Right cardiac atrium (tissue), 5 donors: ENCODE measurements at regions not wholly inside any gene's neighbourhood (a gene's known extent, or its start where the extent isn't known, plus 50 kb on each side); places are given as distances from the start of the nearest gene placed in this dataset.
"Not testable (repeated sequence)": the region's sequence is repeated elsewhere in the genome, so short reads cannot be mapped to it uniquely, and the experiment has no call there.

Experiments
- ATAC-seq, 2 donors: fragments of 200-7000 bp; cut with Tn5 transposase; one replicate each; pipeline versions ENCODE4 v1.8.0 to v1.9.1; 2020; ENCODE audit warnings: moderate library complexity in 2 of 2, mild to moderate bottlenecking in 1 of 2
- DNase-seq, 3 donors: peaks; one replicate each; pipeline ENCODE4 v3.0.0-alpha.2; 2020
- H3K27ac ChIP-seq: one replicate; pipeline ENCODE4 v1.5.1; 2013; ENCODE audit warnings: mild to moderate bottlenecking, low read length, control low read depth, moderate library complexity
- H3K27me3 ChIP-seq: one replicate; pipeline ENCODE4 v1.6.1; 2013; ENCODE audit not compliant: control insufficient read depth, insufficient read depth
- H3K4me1 ChIP-seq: one replicate; pipeline ENCODE4 v1.6.1; 2013; ENCODE audit warnings: low read length; ENCODE audit not compliant: control insufficient read depth, insufficient read depth
- H3K4me3 ChIP-seq: one replicate; pipeline ENCODE4 v1.5.1; 2013; ENCODE audit warnings: low read length, control low read depth
- H3K9me3 ChIP-seq: one replicate; pipeline ENCODE4 v1.6.1; 2013; ENCODE audit warnings: low read length; ENCODE audit not compliant: control insufficient read depth
- WGBS: extraction: QIAGEN DNeasy Blood & Tissue Kit; methylation state at CpG from one replicate; pipeline ENCODE4 v1.1.7; 2013; 5-methylcytosine and 5-hydroxymethylcytosine counted together
- intact Hi-C, 4 donors: fragments of 100-400 bp; cut with DNase I; formaldehyde crosslinking; loops; one replicate each; pipeline versions ENCODE4 v1.11.0 to v1.14.0; 2022 to 2023
- donor health status: healthy with polysubstance abuse.
- donor health status: DM: no; HTN: yes; CAD: no.
- donor health status: DM: no; HTN: no; CAD: no.
- donor health status: DM: no; HTN: yes; CAD: no; lungs with severe emphysema.
- donor health status: DM: yes; HTN: yes; CAD: no.

GRCh38 chrX:40971736-40972135 is 113.5 kb upstream of the USP9X start:
- no peak for ATAC-seq
- WGBS, result 77% methylated on average over 1 of the region's 1 CpG
- intact Hi-C loops, result no loop called here
- DNase-seq, result no peak
- no peaks in the 10 kb centered on the region for H3K4me1 ChIP-seq
- H3K4me3 ChIP-seq, result no peak overlapping the region
- H3K9me3 ChIP-seq, result no peaks in the 10 kb centered on the region
- H3K27me3 ChIP-seq, result no peaks in the 10 kb centered on the region
- H3K27ac ChIP-seq, result no peak overlapping the region

GRCh38 chrX:40973619-40974018 is 111.6 kb upstream of the USP9X start:
- 77% methylated on average over 3 of the region's 3 CpGs for WGBS
- H3K4me1 ChIP-seq, result no peaks in the 10 kb centered on the region
- H3K9me3 ChIP-seq, result no peaks in the 10 kb centered on the region
- ATAC-seq, result no peak
- H3K27me3 ChIP-seq, result no peaks in the 10 kb centered on the region
- no peak for DNase-seq
- H3K4me3 ChIP-seq, result no peak overlapping the region
- H3K27ac ChIP-seq, result no peak overlapping the region
- intact Hi-C loops, result no loop called here

- no peaks in the 10 kb centered on the region for H3K9me3 ChIP-seq
- no peak overlapping the region for H3K27ac ChIP-seq
- DNase-seq, result no peak
- no peak overlapping the region for H3K4me3 ChIP-seq
- intact Hi-C loops, result no loop called here
- 87% methylated on average over 3 of the region's 3 CpGs for WGBS
- no peaks in the 10 kb centered on the region for H3K27me3 ChIP-seq
- H3K4me1 ChIP-seq, result no peaks in the 10 kb centered on the region
- no peak for ATAC-seq
Observed at GRCh38 chrX:40975951-40976350, 109.3 kb upstream of the USP9X start.

- intact Hi-C loops, result no loop called here
- ATAC-seq (no peak), DNase-seq (no peak)
- WGBS, result 82% methylated on average over 1 of the region's 1 CpG
- H3K9me3 ChIP-seq, result no peaks in the 10 kb centered on the region
- no peak overlapping the region for H3K27ac ChIP-seq
- no peaks in the 10 kb centered on the region for H3K4me1 ChIP-seq
- H3K4me3 ChIP-seq, result no peak overlapping the region
- H3K27me3 ChIP-seq, result no peaks in the 10 kb centered on the region
Observed at GRCh38 chrX:40976981-40977380, 108.3 kb upstream of the USP9X start.

- WGBS, result 92% methylated on average over 4 of the region's 4 CpGs
Observed at GRCh38 chrX:40984962-40985361, 100.3 kb upstream of the USP9X start.

GRCh38 chrX:40987413-40987812 is 97.8 kb upstream of the USP9X start:
- Histone ChIP-seq H3K9me3 (no peaks in the 10 kb centered on the region), H3K4me1 (no peaks in the 10 kb centered on the region), H3K27ac (no peak overlapping the region), H3K4me3 (no peak overlapping the region), H3K27me3 (no peaks in the 10 kb centered on the region)
- DNase-seq, result no peak
- 83% methylated on average over 2 of the region's 2 CpGs for WGBS
- no peak for ATAC-seq
- intact Hi-C loops, result no loop called here

More at GRCh38 chrX:40984962-40985361, 100.3 kb upstream of the USP9X start:
- ATAC-seq (no peak), DNase-seq (no peak)
- Histone ChIP-seq H3K9me3 (no peaks in the 10 kb centered on the region), H3K4me1 (no peaks in the 10 kb centered on the region), H3K27me3 (no peaks in the 10 kb centered on the region), H3K4me3 (no peak overlapping the region), H3K27ac (no peak overlapping the region)
- intact Hi-C loops, result no loop called here

- Histone ChIP-seq H3K9me3 (no peaks in the 10 kb centered on the region), H3K4me3 (no peak overlapping the region), H3K4me1 (no peaks in the 10 kb centered on the region), H3K27me3 (no peaks in the 10 kb centered on the region), H3K27ac (no peak overlapping the region)
- intact Hi-C loops, result no loop called here
- 88% methylated on average over 3 of the region's 3 CpGs for WGBS
- ATAC-seq (no peak), DNase-seq (no peak)
Observed at GRCh38 chrX:40988100-40988499, 97.1 kb upstream of the USP9X start.

GRCh38 chrX:40993395-40993794 is 91.8 kb upstream of the USP9X start:
- 93% methylated on average over 2 of the region's 2 CpGs for WGBS
- H3K27me3 ChIP-seq, ATAC-seq, H3K4me1 ChIP-seq, H3K4me3 ChIP-seq, DNase-seq, H3K27ac ChIP-seq, H3K9me3 ChIP-seq, intact Hi-C loops: not testable (repeated sequence)

GRCh38 chrX:40996886-40997530 is 88.2 kb upstream of the USP9X start:
- DNase-seq (peak in 1 of 3 donors; percentile 21), ATAC-seq (peak; percentile 93 to 96)

GRCh38 chrX:40998123-40998522 is 87.1 kb upstream of the USP9X start:
- WGBS, result 91% methylated on average over 5 of the region's 5 CpGs
- Histone ChIP-seq H3K27ac (no peak overlapping the region), H3K4me3 (no peak overlapping the region), H3K9me3 (no peaks in the 10 kb centered on the region), H3K27me3 (no peaks in the 10 kb centered on the region), H3K4me1 (peaks cover 1% of the 10 kb centered on the region)
- DNase-seq (no peak), ATAC-seq (no peak)
- intact Hi-C loops, result no loop called here

More at GRCh38 chrX:40996886-40997530, 88.2 kb upstream of the USP9X start:
- H3K9me3 ChIP-seq, result no peaks in the 10 kb centered on the region
- peaks cover 1% of the 10 kb centered on the region for H3K4me1 ChIP-seq
- H3K4me3 ChIP-seq, result peak overlapping the region; percentile 29
- intact Hi-C loops, result no loop called here
- no peaks in the 10 kb centered on the region for H3K27me3 ChIP-seq
- WGBS, result 6% methylated on average over 3 of the region's 3 CpGs
- no peak overlapping the region for H3K27ac ChIP-seq

GRCh38 chrX:41001327-41001726 is 83.9 kb upstream of the USP9X start:
- Histone ChIP-seq H3K27ac (no peak overlapping the region), H3K4me1 (peaks cover 1% of the 10 kb centered on the region), H3K9me3 (no peaks in the 10 kb centered on the region), H3K27me3 (no peaks in the 10 kb centered on the region), H3K4me3 (no peak overlapping the region)
- intact Hi-C loops, result no loop called here
- ATAC-seq (no peak), DNase-seq (no peak)

- WGBS, result 84% methylated on average over 6 of the region's 6 CpGs
- Histone ChIP-seq H3K4me1 (no peaks in the 10 kb centered on the region), H3K27me3 (no peaks in the 10 kb centered on the region), H3K4me3 (no peak overlapping the region), H3K27ac (no peak overlapping the region), H3K9me3 (no peaks in the 10 kb centered on the region)
- no peak for ATAC-seq
- DNase-seq, result no peak
- intact Hi-C loops, result no loop called here
Observed at GRCh38 chrX:41002026-41002425, 83.2 kb upstream of the USP9X start.
